ENCODE measurements at regions not wholly inside any gene's neighbourhood (a gene's known extent, or its start where the extent isn't known, plus 50 kb on each side); places are given as distances from the start of the nearest gene placed in this dataset.

- TF ChIP-seq EP300 (IDR thresholded peaks at IDR 0.05) (no peak), CTCF (IDR thresholded peaks at IDR 0.05) (no peak), POLR2AphosphoS5 (IDR thresholded peaks at IDR 0.05) (no peak)
Observed at GRCh38 chr6:138714493-138714892, 59.1 kb upstream of the CCDC28A start.

Measured in suprapubic skin (tissue), 4 donors.